ENCODE measurements at regions not wholly inside any gene's neighbourhood (a gene's known extent, or its start where the extent isn't known, plus 50 kb on each side); places are given as distances from the start of the nearest gene placed in this dataset.
A peak's percentile ranks its signal among the peaks of the same experiment; 100 is the strongest.

GRCh38 chr13:50449465-50449864 is 394.0 kb downstream of the DLEU7 start:
- ATAC-seq (no peak), DNase-seq (no peak)
- Histone ChIP-seq H3K36me3 (no peaks in the 10 kb centered on the region), H3K27ac (no peak overlapping the region), H3K4me1 (no peaks in the 10 kb centered on the region), H3K9me3 (no peaks in the 10 kb centered on the region), H3K4me3 (no peak overlapping the region), H3K27me3 (no peaks in the 10 kb centered on the region)
- 100% methylated on average over 1 of the region's 2 CpGs for WGBS (ENCODE audit: insufficient coverage, low coverage, low lambda C conversion rate, missing lambda C conversion rate)
- TF ChIP-seq, protein P1, sequence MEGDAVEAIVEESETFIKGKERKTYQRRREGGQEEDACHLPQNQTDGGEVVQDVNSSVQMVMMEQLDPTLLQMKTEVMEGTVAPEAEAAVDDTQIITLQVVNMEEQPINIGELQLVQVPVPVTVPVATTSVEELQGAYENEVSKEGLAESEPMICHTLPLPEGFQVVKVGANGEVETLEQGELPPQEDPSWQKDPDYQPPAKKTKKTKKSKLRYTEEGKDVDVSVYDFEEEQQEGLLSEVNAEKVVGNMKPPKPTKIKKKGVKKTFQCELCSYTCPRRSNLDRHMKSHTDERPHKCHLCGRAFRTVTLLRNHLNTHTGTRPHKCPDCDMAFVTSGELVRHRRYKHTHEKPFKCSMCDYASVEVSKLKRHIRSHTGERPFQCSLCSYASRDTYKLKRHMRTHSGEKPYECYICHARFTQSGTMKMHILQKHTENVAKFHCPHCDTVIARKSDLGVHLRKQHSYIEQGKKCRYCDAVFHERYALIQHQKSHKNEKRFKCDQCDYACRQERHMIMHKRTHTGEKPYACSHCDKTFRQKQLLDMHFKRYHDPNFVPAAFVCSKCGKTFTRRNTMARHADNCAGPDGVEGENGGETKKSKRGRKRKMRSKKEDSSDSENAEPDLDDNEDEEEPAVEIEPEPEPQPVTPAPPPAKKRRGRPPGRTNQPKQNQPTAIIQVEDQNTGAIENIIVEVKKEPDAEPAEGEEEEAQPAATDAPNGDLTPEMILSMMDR (IDR thresholded peaks at IDR 0.05), result no peak
- TF ChIP-seq POLR2A (IDR thresholded peaks at IDR 0.05), result no peak
- intact Hi-C loops (cut with DNase I), result no loop called here

DNA sequence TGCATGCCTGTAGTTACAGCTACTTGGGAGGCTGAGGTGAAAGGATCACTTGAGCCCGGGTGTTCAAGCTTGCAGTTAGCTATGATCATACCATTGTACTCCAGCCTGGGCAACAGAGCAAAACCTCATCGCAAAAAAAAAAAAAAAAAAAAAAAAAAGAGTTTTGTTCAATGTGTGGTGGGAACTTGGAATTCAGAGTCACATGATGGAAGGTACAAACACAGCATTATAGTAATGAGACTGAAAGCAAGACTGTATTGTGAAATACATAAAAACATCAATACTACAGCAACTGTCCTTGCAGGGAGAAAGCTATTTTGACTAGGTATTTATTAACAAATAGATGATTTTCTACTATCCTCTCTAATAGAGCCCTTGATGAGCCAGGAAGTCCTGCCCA is 393.2 kb downstream of the DLEU7 start:
- peak in 2 of 4 donors; percentile 34 to 83 for ATAC-seq
- H3K9me3 ChIP-seq, result no peaks in the 10 kb centered on the region
- no peak for DNase-seq
- H3K4me1 ChIP-seq, result no peaks in the 10 kb centered on the region
- no peaks in the 10 kb centered on the region for H3K36me3 ChIP-seq
- H3K4me3 ChIP-seq, result no peak overlapping the region
- H3K27me3 ChIP-seq, result no peaks in the 10 kb centered on the region
- no peak overlapping the region for H3K27ac ChIP-seq
- intact Hi-C loops (cut with DNase I), result no loop called here
- 83% methylated on average over 1 of the region's 2 CpGs for WGBS (ENCODE audit: insufficient coverage, low coverage, low lambda C conversion rate, missing lambda C conversion rate)
- TF ChIP-seq, protein P1 (IDR thresholded peaks at IDR 0.05), result no peak
- TF ChIP-seq POLR2A (IDR thresholded peaks at IDR 0.05), result no peak

DNA sequence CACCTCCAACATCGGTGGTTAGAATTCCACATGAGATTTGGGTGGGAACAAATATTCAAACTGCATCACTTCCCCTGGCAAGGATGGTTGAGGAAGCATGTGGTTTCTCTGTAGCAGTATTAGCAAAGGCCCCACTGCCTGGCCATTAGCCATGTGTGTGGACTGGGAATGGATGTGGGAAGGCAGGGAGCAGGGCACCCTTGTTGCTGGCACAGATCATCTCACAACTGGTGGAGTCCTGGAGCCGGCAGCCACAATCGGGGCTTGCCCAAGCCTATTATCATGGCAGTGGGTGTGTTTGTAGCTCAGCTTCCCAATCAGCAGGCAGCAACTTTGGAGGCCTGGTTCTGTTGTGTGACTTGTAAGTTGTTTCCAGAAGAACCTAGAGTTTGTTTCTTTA is 391.9 kb downstream of the DLEU7 start:
- H3K27ac ChIP-seq, result no peak overlapping the region
- intact Hi-C loops (cut with DNase I), result no loop called here
- no peak overlapping the region for H3K4me3 ChIP-seq
- H3K9me3 ChIP-seq, result no peaks in the 10 kb centered on the region
- TF ChIP-seq, protein P1 (IDR thresholded peaks at IDR 0.05), result no peak
- no peak for TF ChIP-seq POLR2A (IDR thresholded peaks at IDR 0.05)
- no peaks in the 10 kb centered on the region for H3K27me3 ChIP-seq
- no CpG with 5 or more reads among the region's 3 CpGs for WGBS (ENCODE audit: insufficient coverage, low coverage, low lambda C conversion rate, missing lambda C conversion rate)
- DNase-seq (no peak), ATAC-seq (no peak)
- no peaks in the 10 kb centered on the region for H3K36me3 ChIP-seq
- H3K4me1 ChIP-seq, result no peaks in the 10 kb centered on the region

GRCh38 chr13:50452028-50452427 is 391.5 kb downstream of the DLEU7 start:
- H3K4me1 ChIP-seq, result no peaks in the 10 kb centered on the region
- WGBS (ENCODE audit: insufficient coverage, low coverage, low lambda C conversion rate, missing lambda C conversion rate), result 100% methylated on average over 1 of the region's 1 CpG
- no peak overlapping the region for H3K4me3 ChIP-seq
- H3K9me3 ChIP-seq, result no peaks in the 10 kb centered on the region
- ATAC-seq (no peak), DNase-seq (no peak)
- no peaks in the 10 kb centered on the region for H3K36me3 ChIP-seq
- no peak overlapping the region for H3K27ac ChIP-seq
- intact Hi-C loops (cut with DNase I), result no loop called here
- no peaks in the 10 kb centered on the region for H3K27me3 ChIP-seq
- TF ChIP-seq, protein P1 (IDR thresholded peaks at IDR 0.05), result no peak
- no peak for TF ChIP-seq POLR2A (IDR thresholded peaks at IDR 0.05)

- WGBS (ENCODE audit: insufficient coverage, low coverage, low lambda C conversion rate, missing lambda C conversion rate), result 73% methylated on average over 2 of the region's 2 CpGs
- TF ChIP-seq POLR2A (IDR thresholded peaks at IDR 0.05), result no peak
- TF ChIP-seq, protein P1 (IDR thresholded peaks at IDR 0.05), result no peak
- Histone ChIP-seq H3K27me3 (no peaks in the 10 kb centered on the region), H3K9me3 (no peaks in the 10 kb centered on the region), H3K4me1 (no peaks in the 10 kb centered on the region), H3K4me3 (no peak overlapping the region), H3K36me3 (no peaks in the 10 kb centered on the region), H3K27ac (no peak overlapping the region)
- DNase-seq (no peak), ATAC-seq (no peak)
- intact Hi-C loops (cut with DNase I), result no loop called here
These were observed 390.7 kb downstream of the DLEU7 start for GRCh38 chr13:50452756-50453155.
